Erythroblast (primary cell): ENCODE measurements at regions not wholly inside any gene's neighbourhood (a gene's known extent, or its start where the extent isn't known, plus 50 kb on each side); places are given as distances from the start of the nearest gene placed in this dataset.

Experiments used
- GATA1 ChIP-seq: IDR thresholded peaks from 2 replicates; pipeline ENCODE4 v1.6.1; 2011; ENCODE audit warnings: low read depth, mild to moderate bottlenecking, control low read depth, low read length, moderate library complexity
- POLR2A ChIP-seq: IDR thresholded peaks from 2 replicates; pipeline ENCODE4 v1.6.1; 2011; ENCODE audit warnings: mild to moderate bottlenecking, low read length

GRCh38 chr7:130909881-130910672 lies 176.1 kb upstream of the KLF14 start:
- TF ChIP-seq POLR2A (no peak), GATA1 (no peak)
